ENCODE measurements at regions not wholly inside any gene's neighbourhood (a gene's known extent, or its start where the extent isn't known, plus 50 kb on each side); places are given as distances from the start of the nearest gene placed in this dataset.

GRCh38 chr2:222364285-222364895 is 60.0 kb upstream of the SGPP2 start:
- no peaks in the 10 kb centered on the region for H4K20me1 ChIP-seq (ENCODE audit: control insufficient read depth, insufficient read depth)
- RAD21 ChIA-PET (ENCODE audit: unreplicated experiment) = no interaction called here
- no peaks in the 10 kb centered on the region for H3K36me3 ChIP-seq (ENCODE audit: control insufficient read depth in 2 of 2, insufficient read depth in 2 of 2, low read length in 1 of 2)
- POLR2A ChIA-PET = no interaction called here
- no TSS peak for BruUV-seq (replicated peaks)
- H2AFZ ChIP-seq (ENCODE audit: control insufficient read depth, low read depth, low read length) = no peak overlapping the region
- WGBS (ENCODE audit: insufficient coverage, insufficient replicate concordance, low lambda C conversion rate, missing lambda C conversion rate) = 0% methylated on average over 3 of the region's 3 CpGs
- FAIRE-seq (no peak), DNase-seq (ENCODE audit: low read depth, low spot score) (no peak), ATAC-seq (no peak)
- no peak overlapping the region for H3K27ac ChIP-seq (ENCODE audit: control insufficient read depth, insufficient read depth)
- H3K4me3 ChIP-seq = no peak overlapping the region
- SMC1A ChIA-PET (ENCODE audit: uncharacterized antibody, unreplicated experiment) = no interaction called here
- H3K9ac ChIP-seq (ENCODE audit: control insufficient read depth, insufficient read depth, low read length) = no peak overlapping the region
- in situ Hi-C loops (cut with MboI) = no loop called here
- intact Hi-C loops (cut with micrococcal nuclease; ENCODE audit: unreplicated experiment) = no loop called here
- H3K4me2 ChIP-seq (ENCODE audit: control insufficient read depth, insufficient read depth) = no peak overlapping the region
- CTCF ChIA-PET = no interaction called here
- TF ChIP-seq TARDBP (IDR thresholded peaks at IDR 0.05; ENCODE audit: borderline replicate concordance) (no peak), FOS (IDR thresholded peaks at IDR 0.05; ENCODE audit: borderline replicate concordance, extremely low read depth, insufficient read length) (no peak), E2F4 (IDR thresholded peaks at IDR 0.05; ENCODE audit: low read depth, low read length) (no peak), NRF1 (conservative IDR thresholded peaks at IDR 0.05; ENCODE audit: low read depth, low read length) (no peak), BHLHE40 (IDR thresholded peaks at IDR 0.05; ENCODE audit: borderline replicate concordance in 1 of 2, low read depth in 2 of 2, low read length in 1 of 2) (no peak), MTA2 (IDR thresholded peaks at IDR 0.05; ENCODE audit: low read depth) (no peak), NFXL1 (IDR thresholded peaks at IDR 0.05; ENCODE audit: borderline replicate concordance) (no peak), MEF2A (IDR thresholded peaks at IDR 0.05; ENCODE audit: insufficient read depth, low read depth, low read length) (no peak), TAF1 (IDR thresholded peaks at IDR 0.05; ENCODE audit: borderline replicate concordance, low read depth, low read length) (no peak), HDAC6 (IDR thresholded peaks at IDR 0.05; ENCODE audit: unreplicated experiment) (no peak), TBL1XR1 (IDR thresholded peaks at IDR 0.05; ENCODE audit: low read depth, low read length) (no peak), BCL3 (IDR thresholded peaks at IDR 0.05; ENCODE audit: borderline replicate concordance, insufficient read depth, low read depth, low read length, poor library complexity, severe bottlenecking) (no peak), MYB (IDR thresholded peaks at IDR 0.05; ENCODE audit: borderline replicate concordance, low read depth, low read length) (no peak), HCFC1 (IDR thresholded peaks at IDR 0.05; ENCODE audit: low read length) (no peak)
- TF ChIP-seq, protein P1, sequence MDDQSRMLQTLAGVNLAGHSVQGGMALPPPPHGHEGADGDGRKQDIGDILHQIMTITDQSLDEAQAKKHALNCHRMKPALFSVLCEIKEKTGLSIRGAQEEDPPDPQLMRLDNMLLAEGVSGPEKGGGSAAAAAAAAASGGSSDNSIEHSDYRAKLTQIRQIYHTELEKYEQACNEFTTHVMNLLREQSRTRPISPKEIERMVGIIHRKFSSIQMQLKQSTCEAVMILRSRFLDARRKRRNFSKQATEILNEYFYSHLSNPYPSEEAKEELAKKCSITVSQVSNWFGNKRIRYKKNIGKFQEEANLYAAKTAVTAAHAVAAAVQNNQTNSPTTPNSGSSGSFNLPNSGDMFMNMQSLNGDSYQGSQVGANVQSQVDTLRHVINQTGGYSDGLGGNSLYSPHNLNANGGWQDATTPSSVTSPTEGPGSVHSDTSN (IDR thresholded peaks at IDR 0.05; ENCODE audit: insufficient replicate concordance, low read depth, low read length) = no peak
- TF ChIP-seq, protein P2, sequence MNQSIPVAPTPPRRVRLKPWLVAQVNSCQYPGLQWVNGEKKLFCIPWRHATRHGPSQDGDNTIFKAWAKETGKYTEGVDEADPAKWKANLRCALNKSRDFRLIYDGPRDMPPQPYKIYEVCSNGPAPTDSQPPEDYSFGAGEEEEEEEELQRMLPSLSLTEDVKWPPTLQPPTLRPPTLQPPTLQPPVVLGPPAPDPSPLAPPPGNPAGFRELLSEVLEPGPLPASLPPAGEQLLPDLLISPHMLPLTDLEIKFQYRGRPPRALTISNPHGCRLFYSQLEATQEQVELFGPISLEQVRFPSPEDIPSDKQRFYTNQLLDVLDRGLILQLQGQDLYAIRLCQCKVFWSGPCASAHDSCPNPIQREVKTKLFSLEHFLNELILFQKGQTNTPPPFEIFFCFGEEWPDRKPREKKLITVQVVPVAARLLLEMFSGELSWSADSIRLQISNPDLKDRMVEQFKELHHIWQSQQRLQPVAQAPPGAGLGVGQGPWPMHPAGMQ (IDR thresholded peaks at IDR 0.05; ENCODE audit: borderline replicate concordance) = no peak
- TF ChIP-seq, protein P3, sequence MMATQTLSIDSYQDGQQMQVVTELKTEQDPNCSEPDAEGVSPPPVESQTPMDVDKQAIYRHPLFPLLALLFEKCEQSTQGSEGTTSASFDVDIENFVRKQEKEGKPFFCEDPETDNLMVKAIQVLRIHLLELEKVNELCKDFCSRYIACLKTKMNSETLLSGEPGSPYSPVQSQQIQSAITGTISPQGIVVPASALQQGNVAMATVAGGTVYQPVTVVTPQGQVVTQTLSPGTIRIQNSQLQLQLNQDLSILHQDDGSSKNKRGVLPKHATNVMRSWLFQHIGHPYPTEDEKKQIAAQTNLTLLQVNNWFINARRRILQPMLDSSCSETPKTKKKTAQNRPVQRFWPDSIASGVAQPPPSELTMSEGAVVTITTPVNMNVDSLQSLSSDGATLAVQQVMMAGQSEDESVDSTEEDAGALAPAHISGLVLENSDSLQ (IDR thresholded peaks at IDR 0.05) = no peak
- H3K79me2 ChIP-seq (ENCODE audit: control insufficient read depth, insufficient read depth, low read length) = no peaks in the 10 kb centered on the region
- no peaks in the 10 kb centered on the region for H3K9me3 ChIP-seq (replicated peaks; ENCODE audit: control insufficient read depth, insufficient read depth, low read length)
- H3K27me3 ChIP-seq (replicated peaks in 1 of 2; ENCODE audit: control insufficient read depth in 2 of 2, insufficient read depth in 2 of 2, low read length in 1 of 2) = no peaks in the 10 kb centered on the region
- H3K4me1 ChIP-seq (ENCODE audit: control insufficient read depth, insufficient read depth, low read length) = no peaks in the 10 kb centered on the region
